HEK293 (cell line): ENCODE measurements at regions not wholly inside any gene's neighbourhood (a gene's known extent, or its start where the extent isn't known, plus 50 kb on each side); places are given as distances from the start of the nearest gene placed in this dataset.

ENCODE experiments used
- CTCF ChIA-PET: fragments of 350-600 bp; formaldehyde crosslinking; extraction: SDS; loops from one replicate; lab custom pipeline; 2021; ENCODE audit warnings: antibody characterized with exemption; lab: Yijun Ruan, JAX
- POLR2A ChIA-PET: fragments of 300-600 bp; formaldehyde crosslinking; extraction: SDS; loops from one replicate; lab custom pipeline; 2020; ENCODE audit warnings: antibody characterized with exemption, inconsistent platforms; lab: Yijun Ruan, JAX
- H3K27ac ChIP-seq: fragments of 200-500 bp; sonication (Bioruptor generic); 2 replicates; pipeline ENCODE4 v1.5.1; 2014; ENCODE audit warnings: low read depth, low read length, control low read depth, inconsistent platforms; ENCODE audit errors: extremely low read depth
- H3K36me3 ChIP-seq, 2 experiments: fragments of 200-500 bp in 1 of 2; sonication (Bioruptor generic) in 1 of 2; 1 replicate in 1 of 2; 2 replicates in 1 of 2; pipeline ENCODE4 v1.5.1; 2014 to 2017; ENCODE audit warnings: inconsistent platforms in 2 of 2, low read length in 2 of 2; ENCODE audit not compliant: control insufficient read depth in 2 of 2, insufficient read depth in 1 of 2
- H3K4me1 ChIP-seq: fragments of 200-500 bp; sonication (Bioruptor generic); 2 replicates; pipeline ENCODE4 v1.5.1; 2014; ENCODE audit warnings: mild to moderate bottlenecking, low read length, inconsistent platforms; ENCODE audit not compliant: control insufficient read depth, insufficient read depth
- H3K4me3 ChIP-seq: 2 replicates; pipeline ENCODE4 v1.5.1; 2011; ENCODE audit warnings: low read depth, mild to moderate bottlenecking, control low read depth, low read length, moderate library complexity
- H3K9me3 ChIP-seq: fragments of 200-500 bp; sonication (Bioruptor generic); 2 replicates; pipeline ENCODE4 v1.5.1; 2014; ENCODE audit warnings: low read depth, low read length, inconsistent platforms; ENCODE audit not compliant: control insufficient read depth, insufficient read depth
- HOXA7 ChIP-seq: sonication (generic); formaldehyde crosslinking; IDR thresholded peaks from 2 replicates; pipeline ENCODE4 v1.8.1; 2022; ENCODE audit warnings: missing genetic modification reagents, borderline replicate concordance
- PRDM2 ChIP-seq: fragments of 450-650 bp; formaldehyde crosslinking; IDR thresholded peaks from 2 replicates; pipeline ENCODE4 v1.5.1; 2016; ENCODE audit warnings: missing biosample characterization, missing genetic modification characterization, borderline replicate concordance
- ZBTB11 ChIP-seq: fragments of 450-650 bp; formaldehyde crosslinking; conservative IDR thresholded peaks from 2 replicates; pipeline ENCODE4 v1.5.1; 2016; ENCODE audit warnings: low read depth, missing biosample characterization, missing genetic modification characterization
- ZBTB26 ChIP-seq: fragments of 450-650 bp; formaldehyde crosslinking; optimal IDR thresholded peaks from 2 replicates; pipeline ENCODE3; 2016; ENCODE audit warnings: missing biosample characterization, mild to moderate bottlenecking, missing genetic modification characterization
- ZNF292 ChIP-seq: fragments of 450-650 bp; formaldehyde crosslinking; IDR thresholded peaks from 2 replicates; pipeline ENCODE4 v1.5.1; 2016; ENCODE audit warnings: low read depth, missing biosample characterization, missing genetic modification characterization, borderline replicate concordance
- ZNF324 ChIP-seq: fragments of 450-650 bp; formaldehyde crosslinking; IDR thresholded peaks from 2 replicates; pipeline ENCODE4 v1.5.1; 2016; ENCODE audit warnings: missing biosample characterization, missing genetic modification characterization
- ZNF449 ChIP-seq: fragments of 450-650 bp; formaldehyde crosslinking; IDR thresholded peaks from 2 replicates; pipeline ENCODE4 v1.5.1; 2017; ENCODE audit warnings: missing biosample characterization, mild to moderate bottlenecking, missing genetic modification characterization, moderate library complexity
- ZNF600 ChIP-seq: fragments of 450-650 bp; formaldehyde crosslinking; IDR thresholded peaks from 2 replicates; pipeline ENCODE4 v1.5.1; 2016; ENCODE audit warnings: missing biosample characterization, missing genetic modification characterization
- ZNF621 ChIP-seq: fragments of 450-650 bp; formaldehyde crosslinking; IDR thresholded peaks from 2 replicates; pipeline ENCODE4 v1.5.1; 2017; ENCODE audit warnings: missing biosample characterization, missing genetic modification characterization
- ZNF707 ChIP-seq: fragments of 450-650 bp; formaldehyde crosslinking; IDR thresholded peaks from 2 replicates; pipeline ENCODE4 v1.5.1; 2016; ENCODE audit warnings: missing biosample characterization, missing genetic modification characterization
- ZNF768 ChIP-seq: fragments of 450-650 bp; formaldehyde crosslinking; IDR thresholded peaks from 2 replicates; pipeline ENCODE4 v1.5.1; 2018; ENCODE audit warnings: missing biosample characterization, mild to moderate bottlenecking, missing genetic modification characterization

- no peaks in the 10 kb centered on the region for H3K36me3 ChIP-seq
- no peak overlapping the region for H3K4me3 ChIP-seq
- no peak overlapping the region for H3K27ac ChIP-seq
- TF ChIP-seq ZNF707 (tag by site-specific recombination) = no peak
- no peak for TF ChIP-seq ZNF600 (tag by site-specific recombination)
- no peak for TF ChIP-seq ZBTB26
- no peak for TF ChIP-seq ZBTB11 (tag by site-specific recombination)
- TF ChIP-seq, all 188 proteins: peak for 0
- POLR2A ChIA-PET = interaction anchor here (0.6 kb wide), 1 partner anchor 118 kb away, joined by 3 read pairs; no protein-coding TSS in a partner anchor
- Histone ChIP-seq H3K4me1 (no peaks in the 10 kb centered on the region), H3K9me3 (no peaks in the 10 kb centered on the region)
- CTCF ChIA-PET = interaction anchor here (1.0 to 2.9 kb wide), 2 partner anchors 8 to 178 kb away, joined by 3 to 25 read pairs; no protein-coding TSS in a partner anchor
Observed at GRCh38 chr7:131867461-131867860, 311.0 kb upstream of the PODXL start.

GRCh38 chr7:131865911-131866310 lies 309.5 kb upstream of the PODXL start:
- TF ChIP-seq ZNF292 = no peak
- no peak for TF ChIP-seq HOXA7
- TF ChIP-seq ZNF324 (tag by site-specific recombination) = no peak
- TF ChIP-seq ZNF621 (tag by site-specific recombination) = no peak
- no peak for TF ChIP-seq PRDM2 (tag by site-specific recombination)
- TF ChIP-seq ZNF768 (tag by site-specific recombination) = no peak
- no peak for TF ChIP-seq ZNF449 (tag by site-specific recombination)
- H3K36me3 ChIP-seq = no peaks in the 10 kb centered on the region
- H3K4me3 ChIP-seq = no peak overlapping the region
- H3K4me1 ChIP-seq = no peaks in the 10 kb centered on the region
- CTCF ChIA-PET = no interaction called here
- H3K27ac ChIP-seq = no peak overlapping the region
- H3K9me3 ChIP-seq = no peaks in the 10 kb centered on the region
- POLR2A ChIA-PET = no interaction called here
